IMR-90 (cell line): ENCODE measurements at regions not wholly inside any gene's neighbourhood (a gene's known extent, or its start where the extent isn't known, plus 50 kb on each side); places are given as distances from the start of the nearest gene placed in this dataset.

Experiments
- ATAC-seq: fragments of 200-7000 bp; cut with Tn5 transposase; 2 replicates; pipeline ENCODE4 v1.9.1; 2020; ENCODE audit warnings: low read depth, mild to moderate bottlenecking, moderate library complexity
- BruUV-seq: library from RNA; stranded (reverse); fragments of 400-500 nt; replicated peaks from 2 replicates; lab custom pipeline; 2021; lab: Mats Ljungman, UMichigan
- CTCF ChIA-PET: fragments of 300-600 bp; formaldehyde crosslinking; extraction: SDS; loops from one replicate; lab custom pipeline; 2021; ENCODE audit warnings: antibody characterized with exemption; lab: Yijun Ruan, JAX
- POLR2A ChIA-PET: fragments of 300-600 bp; sonication (Branson Sonifier 250); formaldehyde crosslinking; loops from one replicate; lab custom pipeline; 2022; ENCODE audit warnings: antibody characterized with exemption; ENCODE audit not compliant: unreplicated experiment; lab: Charles Lee
- DNase-seq: peaks from one replicate; pipeline ENCODE4 v3.0.0; 2013
- H2AFZ ChIP-seq: replicated peaks from 2 replicates; pipeline ENCODE3; 2013; ENCODE audit warnings: low read length, mild to moderate bottlenecking; ENCODE audit not compliant: poor library complexity
- H2AK5ac ChIP-seq: 2 replicates; pipeline ENCODE4 v1.6.1; 2013; ENCODE audit warnings: low read depth, low read length, inconsistent platforms
- H2AK9ac ChIP-seq: replicated peaks from 2 replicates; pipeline ENCODE3; 2013; ENCODE audit warnings: mild to moderate bottlenecking, low read depth, low read length, moderate library complexity; ENCODE audit not compliant: poor library complexity
- H2BK120ac ChIP-seq: 2 replicates; pipeline ENCODE4 v1.6.1; 2013; ENCODE audit warnings: low read depth, low read length, inconsistent platforms
- H2BK15ac ChIP-seq: 3 replicates; pipeline ENCODE4 v1.6.1; 2013; ENCODE audit warnings: low read depth, low read length, inconsistent platforms
- H2BK20ac ChIP-seq: 2 replicates; pipeline ENCODE4 v1.6.1; 2013; ENCODE audit warnings: low read depth, mild to moderate bottlenecking, inconsistent platforms, low read length, moderate library complexity
- H2BK5ac ChIP-seq: 2 replicates; pipeline ENCODE4 v1.6.1; 2013; ENCODE audit warnings: mild to moderate bottlenecking, low read depth, low read length, inconsistent platforms; ENCODE audit not compliant: poor library complexity, severe bottlenecking
- H3K14ac ChIP-seq: replicated peaks from 2 replicates; pipeline ENCODE4 v1.6.1; 2013; ENCODE audit warnings: low read depth, low read length, inconsistent platforms
- H3K18ac ChIP-seq: 2 replicates; pipeline ENCODE4 v1.6.1; 2013; ENCODE audit warnings: low read depth, low read length, control low read depth
- H3K23ac ChIP-seq: 2 replicates; pipeline ENCODE4 v1.6.1; 2013; ENCODE audit warnings: low read depth, low read length, inconsistent platforms
- H3K27ac ChIP-seq: 2 replicates; pipeline ENCODE4 v1.5.1; 2013; ENCODE audit warnings: mild to moderate bottlenecking, control low read depth, low read length; ENCODE audit not compliant: insufficient read depth
- H3K27me3 ChIP-seq: 2 replicates; pipeline ENCODE4 v1.6.1; 2013; ENCODE audit warnings: low read length; ENCODE audit not compliant: control insufficient read depth, insufficient read depth
- H3K36me3 ChIP-seq: 2 replicates; pipeline ENCODE4 v1.6.1; 2013; ENCODE audit warnings: low read length, mixed read lengths; ENCODE audit not compliant: control insufficient read depth, insufficient read depth
- H3K4ac ChIP-seq: 2 replicates; pipeline ENCODE4 v1.6.1; 2013; ENCODE audit warnings: low read depth, low read length, inconsistent platforms
- H3K4me1 ChIP-seq: 2 replicates; pipeline ENCODE4 v1.6.1; 2013; ENCODE audit warnings: low read length, mixed read lengths; ENCODE audit not compliant: control insufficient read depth, insufficient read depth
- H3K4me2 ChIP-seq: 2 replicates; pipeline ENCODE4 v1.6.1; 2013; ENCODE audit warnings: low read depth, mild to moderate bottlenecking, control low read depth, low read length, moderate library complexity
- H3K4me3 ChIP-seq: 2 replicates; pipeline ENCODE4 v1.5.1; 2013; ENCODE audit warnings: low read depth, mild to moderate bottlenecking, control low read depth, low read length, moderate library complexity; ENCODE audit not compliant: insufficient read depth
- H3K56ac ChIP-seq: 2 replicates; pipeline ENCODE4 v1.6.1; 2013; ENCODE audit warnings: low read length, inconsistent platforms; ENCODE audit not compliant: insufficient read depth; ENCODE audit errors: extremely low read depth
- H3K79me1 ChIP-seq, 2 experiments: 2 replicates each; pipeline ENCODE4 v1.6.1; 2013; ENCODE audit warnings: low read length in 2 of 2, inconsistent platforms in 1 of 2, low read depth in 1 of 2
- H3K9ac ChIP-seq: 2 replicates; pipeline ENCODE4 v1.6.1; 2013; ENCODE audit warnings: low read depth, low read length, control low read depth
- H3K9me1 ChIP-seq: 2 replicates; pipeline ENCODE4 v1.6.1; 2013; ENCODE audit warnings: low read length, inconsistent platforms; ENCODE audit not compliant: insufficient read depth
- H3K9me3 ChIP-seq: 2 replicates; pipeline ENCODE4 v1.6.1; 2013; ENCODE audit warnings: low read length; ENCODE audit not compliant: control insufficient read depth, insufficient read depth
- H4K20me1 ChIP-seq: 2 replicates; pipeline ENCODE4 v1.6.1; 2013; ENCODE audit warnings: low read length, inconsistent platforms; ENCODE audit not compliant: insufficient read depth
- H4K5ac ChIP-seq: 2 replicates; pipeline ENCODE4 v1.6.1; 2013; ENCODE audit warnings: mild to moderate bottlenecking, low read depth, low read length, control low read depth
- H4K8ac ChIP-seq, 2 experiments: 2 replicates each; pipeline ENCODE4 v1.6.1; 2013; ENCODE audit warnings: low read depth in 2 of 2, low read length in 2 of 2, control low read depth in 1 of 2, inconsistent platforms in 1 of 2
- H4K91ac ChIP-seq: 2 replicates; pipeline ENCODE4 v1.6.1; 2013; ENCODE audit warnings: low read depth, low read length, inconsistent platforms; ENCODE audit not compliant: insufficient read depth
- BHLHE40 ChIP-seq: fragments of 150-350 bp; IDR thresholded peaks from 2 replicates; pipeline ENCODE4 v1.6.1; 2016; ENCODE audit warnings: mild to moderate bottlenecking, low read depth, low read length
- CEBPB ChIP-seq: IDR thresholded peaks from 2 replicates; pipeline ENCODE4 v1.6.1; 2012; ENCODE audit warnings: low read depth, low read length, improper control_type of control experiment
- ELK1 ChIP-seq: fragments of 150-350 bp; IDR thresholded peaks from 2 replicates; pipeline ENCODE4 v1.6.1; 2016; ENCODE audit warnings: low read depth, mild to moderate bottlenecking, low read length, moderate library complexity, borderline replicate concordance
- MAFK ChIP-seq: IDR thresholded peaks from 2 replicates; pipeline ENCODE4 v1.6.1; 2012; ENCODE audit warnings: low read depth, low read length, improper control_type of control experiment
- NFE2L2 ChIP-seq: fragments of 150-350 bp; IDR thresholded peaks from 2 replicates; pipeline ENCODE4 v1.6.1; 2016; ENCODE audit warnings: low read depth, mild to moderate bottlenecking, low read length
- POLR2A ChIP-seq: IDR thresholded peaks from 2 replicates; pipeline ENCODE4 v1.6.1; 2012; ENCODE audit warnings: mild to moderate bottlenecking, low read depth, low read length
- RAD21 ChIP-seq: IDR thresholded peaks from 2 replicates; pipeline ENCODE4 v1.6.1; 2012; ENCODE audit warnings: low read length, improper control_type of control experiment
- RFX5 ChIP-seq: IDR thresholded peaks from 2 replicates; pipeline ENCODE4 v1.8.0; 2012; ENCODE audit warnings: low read depth, mild to moderate bottlenecking, low read length, moderate library complexity
- USF2 ChIP-seq: fragments of 150-350 bp; IDR thresholded peaks from 2 replicates; pipeline ENCODE4 v1.6.1; 2017; ENCODE audit warnings: mild to moderate bottlenecking, antibody characterized with exemption, low read length, low read depth
- WGBS, 2 experiments: methylation state at CpG; one replicate each; pipeline versions ENCODE4 v1.1.5 to v1.1.7; 2013; ENCODE audit warnings: missing lambda C conversion rate in 2 of 2; ENCODE audit not compliant: insufficient read length in 1 of 2; ENCODE audit errors: extremely low coverage in 2 of 2; 5-methylcytosine and 5-hydroxymethylcytosine counted together
- dilution Hi-C: fragments of 300-500 bp; cut with HindIII; formaldehyde crosslinking; loops from one replicate; pipeline ENCODE4 v1.14.3; 2018; ENCODE audit warnings: low sequenced_read_pairs; ENCODE audit not compliant: unreplicated experiment
- in situ Hi-C: fragments of 300-500 bp; cut with MboI; formaldehyde crosslinking; loops from 3 replicates; pipeline ENCODE4 v1.14.3; 2019; ENCODE audit warnings: low sequenced_read_pairs, inconsistent platforms, mixed read lengths
- intact Hi-C: fragments of 100-400 bp; cut with micrococcal nuclease; formaldehyde crosslinking; loops from 2 replicates; pipeline ENCODE4 v1.10.0; 2022

GRCh38 chr5:61619777-61620518 is 287.9 kb downstream of the ZSWIM6 start:
- Histone ChIP-seq H3K4me2 (no peak overlapping the region), H3K56ac (no peak overlapping the region), H3K4me1 (no peaks in the 10 kb centered on the region; the same call in 1 of the 2 replicates), H3K23ac (no peak overlapping the region), H3K27me3 (peaks cover 6% of the 10 kb centered on the region; the same call in 1 of the 2 replicates), H3K36me3 (no peaks in the 10 kb centered on the region), H3K9ac (no peak overlapping the region), H2BK5ac (no peak overlapping the region), H4K8ac (no peak overlapping the region), H3K9me1 (no peaks in the 10 kb centered on the region), H2BK15ac (no peak overlapping the region), H3K4ac (no peak overlapping the region), H4K5ac (no peak overlapping the region), H3K9me3 (no peaks in the 10 kb centered on the region), H3K18ac (no peak overlapping the region), H2AFZ (no peak overlapping the region), H2BK20ac (no peak overlapping the region), H3K27ac (no peak overlapping the region), H4K91ac (no peak overlapping the region), H4K20me1 (no peaks in the 10 kb centered on the region), H3K4me3 (no peak overlapping the region), H3K14ac (no peak overlapping the region), H3K79me1 (no peaks in the 10 kb centered on the region), H2AK5ac (no peak overlapping the region), H2AK9ac (no peak overlapping the region), H2BK120ac (no peak overlapping the region)
- in situ Hi-C loops (no loop called here), dilution Hi-C loops (no loop called here), intact Hi-C loops (no loop called here)
- DNase-seq (no peak), ATAC-seq (no peak)
- WGBS, 2 experiments, result 80% methylated on average over 1 of the region's 8 CpGs; no CpG with 5 or more reads in 1 of the 2 experiments
- BruUV-seq, result no TSS peak
- ChIA-PET POLR2A (no interaction called here), CTCF (interaction anchor here (0.6 kb wide), 1 partner anchor 627 kb away, joined by 3 read pairs; no protein-coding TSS in a partner anchor)
- TF ChIP-seq MAFK (no peak), RAD21 (no peak), BHLHE40 (no peak), ELK1 (no peak), POLR2A (no peak), USF2 (no peak), CEBPB (no peak), NFE2L2 (no peak), RFX5 (no peak)
